ENCODE measurements at regions not wholly inside any gene's neighbourhood (a gene's known extent, or its start where the extent isn't known, plus 50 kb on each side); places are given as distances from the start of the nearest gene placed in this dataset.
"Not testable (repeated sequence)": the region's sequence is repeated elsewhere in the genome, so short reads cannot be mapped to it uniquely, and the experiment has no call there.

DNA sequence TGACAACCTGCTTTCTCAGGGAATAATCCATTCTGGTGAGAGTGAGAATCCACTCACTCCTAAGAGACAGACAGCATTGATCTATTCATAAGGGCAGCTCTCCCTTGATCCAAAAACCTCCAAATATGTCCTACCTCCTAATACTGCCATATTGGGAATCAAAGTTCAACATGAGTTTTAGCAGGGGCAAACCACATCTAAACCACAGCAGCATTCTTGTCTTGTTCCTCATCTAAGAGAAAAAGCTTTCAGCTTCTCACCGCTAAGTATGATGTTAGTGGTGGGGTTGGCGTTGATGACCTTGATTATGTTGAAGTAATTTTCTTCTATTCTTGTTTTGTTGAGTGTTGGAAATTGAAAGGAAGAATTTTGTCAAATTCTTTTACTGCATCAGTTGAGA, 69.6 kb downstream of the SERTM2 start:
- H3K4me1 ChIP-seq (ENCODE audit: insufficient read depth, low read length): no peaks in the 10 kb centered on the region
- no peak overlapping the region for H3K9ac ChIP-seq (ENCODE audit: low read depth, low read length)
- no peaks in the 10 kb centered on the region; the same call in 1 of the 2 replicates for H3K9me3 ChIP-seq (ENCODE audit: control insufficient read depth, insufficient read depth, low read length)
- peaks cover 3% of the 10 kb centered on the region; the same call in 1 of the 2 replicates for H3K36me3 ChIP-seq (ENCODE audit: insufficient read depth, low read length)

DNA sequence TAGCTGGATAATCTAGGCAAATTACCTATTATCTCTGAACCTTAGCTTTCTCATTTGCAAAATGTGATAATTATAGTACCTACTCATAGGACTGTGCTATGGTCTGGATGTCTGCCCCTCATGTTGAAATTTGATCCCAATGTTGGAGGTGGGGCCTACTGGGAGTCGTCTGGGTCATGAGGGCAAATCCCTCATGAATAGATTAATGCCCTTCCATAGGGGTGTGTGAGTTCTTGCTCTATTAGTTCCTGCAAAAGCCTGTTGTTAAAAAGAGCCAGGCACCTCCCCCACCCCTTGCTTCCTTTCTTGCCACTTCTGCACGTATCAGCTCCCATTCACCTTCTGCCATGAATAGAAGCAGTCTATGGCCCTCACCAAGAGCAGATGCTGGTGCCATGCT, 73.9 kb downstream of the SERTM2 start:
- Histone ChIP-seq H3K4me1 (ENCODE audit: insufficient read depth, low read length) (no peaks in the 10 kb centered on the region), H3K9ac (ENCODE audit: low read depth, low read length) (no peak overlapping the region), H3K36me3 (ENCODE audit: insufficient read depth, low read length) (peaks cover 3% of the 10 kb centered on the region), H3K9me3 (ENCODE audit: control insufficient read depth, insufficient read depth, low read length) (no peaks in the 10 kb centered on the region)

DNA sequence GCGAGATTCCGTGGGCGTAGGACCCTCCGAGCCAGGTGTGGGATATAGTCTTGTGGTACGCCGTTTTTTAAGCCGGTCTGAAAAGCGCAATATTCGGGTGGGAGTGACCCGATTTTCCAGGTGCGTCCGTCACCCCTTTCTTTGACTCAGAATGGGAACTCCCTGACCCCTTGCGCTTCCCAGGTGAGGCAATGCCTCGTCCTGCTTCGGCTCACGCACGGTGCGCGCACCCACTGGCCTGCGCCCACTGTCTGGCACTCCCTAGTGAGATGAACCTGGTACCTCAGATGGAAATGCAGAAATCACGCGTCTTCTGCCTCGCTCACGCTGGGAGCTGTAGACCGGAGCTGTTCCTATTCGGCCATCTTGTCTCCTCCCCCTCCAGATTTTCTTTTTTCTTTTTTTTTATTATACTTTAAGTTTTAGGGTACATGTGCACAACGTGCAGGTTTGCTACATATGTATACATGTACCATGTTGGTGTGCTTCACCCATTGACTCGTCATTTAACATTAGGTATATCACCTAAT, 83.0 kb downstream of the SERTM2 start:
- peaks cover 23% of the 10 kb centered on the region for H3K36me3 ChIP-seq (ENCODE audit: insufficient read depth, low read length)
- H3K4me1 ChIP-seq (ENCODE audit: insufficient read depth, low read length); H3K9me3 ChIP-seq (ENCODE audit: control insufficient read depth, insufficient read depth, low read length): not testable (repeated sequence)
- peak overlapping the region; percentile 58 for H3K9ac ChIP-seq (ENCODE audit: low read depth, low read length)

DNA sequence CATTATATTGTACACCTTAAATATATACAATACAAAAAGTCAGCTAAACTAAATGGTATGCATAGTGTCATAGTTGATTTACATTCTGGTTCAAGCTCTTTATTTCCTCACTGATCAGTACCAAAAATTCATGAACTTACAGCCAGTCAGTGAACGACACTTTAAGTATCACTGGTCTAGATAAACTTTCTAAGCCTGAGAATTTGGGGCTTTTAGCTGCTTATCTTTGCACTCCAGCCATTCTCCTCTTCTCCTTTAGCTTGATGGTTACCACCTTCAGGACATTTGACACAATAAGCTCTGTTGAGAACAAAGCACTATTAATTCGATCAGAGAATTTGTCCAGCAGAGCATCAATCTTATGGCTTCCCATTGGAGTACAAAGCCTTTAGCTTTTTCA, 83.0 kb upstream of the ALG13 start:
- Histone ChIP-seq H3K9ac (ENCODE audit: low read depth, low read length) (no peak overlapping the region), H3K9me3 (ENCODE audit: control insufficient read depth, insufficient read depth, low read length) (no peaks in the 10 kb centered on the region), H3K4me1 (ENCODE audit: insufficient read depth, low read length) (no peaks in the 10 kb centered on the region), H3K36me3 (ENCODE audit: insufficient read depth, low read length) (peaks cover 25% of the 10 kb centered on the region)

DNA sequence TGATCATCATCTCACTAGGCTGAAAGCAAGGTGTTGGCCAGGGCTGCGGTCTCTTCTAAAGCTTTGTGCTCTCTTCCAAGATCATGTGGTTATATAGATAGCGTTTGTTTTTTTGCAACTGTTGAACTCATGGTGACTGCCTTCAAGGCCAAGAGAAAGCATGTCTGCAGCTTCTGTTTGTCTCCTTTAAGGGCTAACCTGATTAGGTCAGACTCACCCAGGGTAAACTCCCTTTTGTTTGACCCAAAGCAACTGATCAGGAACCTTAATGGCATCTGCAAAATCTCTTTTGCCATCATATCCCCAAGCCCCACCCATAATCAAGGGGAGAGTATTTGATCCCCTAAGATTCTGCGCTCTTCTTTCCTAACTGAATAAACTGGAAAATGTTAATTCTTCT, 72.2 kb upstream of the ALG13 start:
- Histone ChIP-seq H3K9me3 (ENCODE audit: control insufficient read depth, insufficient read depth, low read length) (no peaks in the 10 kb centered on the region), H3K4me1 (ENCODE audit: insufficient read depth, low read length) (no peaks in the 10 kb centered on the region), H3K9ac (ENCODE audit: low read depth, low read length) (no peak overlapping the region), H3K36me3 (ENCODE audit: insufficient read depth, low read length) (peaks cover 12% of the 10 kb centered on the region)

DNA sequence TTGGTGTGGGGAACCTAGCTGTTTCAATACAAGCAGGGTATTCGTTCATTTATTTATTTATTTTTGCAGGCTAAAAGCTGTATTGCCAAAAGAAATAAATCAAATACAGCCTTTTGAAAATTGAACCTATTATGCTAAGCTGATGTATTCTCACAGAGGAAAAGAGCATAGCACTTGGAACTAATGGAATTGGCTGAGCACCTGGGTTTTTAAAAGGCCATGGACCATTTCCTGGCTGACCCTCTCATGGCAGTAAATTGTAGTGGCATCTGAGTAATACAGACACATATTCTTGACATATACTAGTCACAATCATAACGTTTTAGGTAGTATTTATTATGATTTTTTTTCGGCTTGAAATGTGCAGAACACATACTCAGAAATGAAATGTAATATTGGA, 71.8 kb upstream of the ALG13 start:
- Histone ChIP-seq H3K9me3 (ENCODE audit: control insufficient read depth, insufficient read depth, low read length) (no peaks in the 10 kb centered on the region), H3K9ac (ENCODE audit: low read depth, low read length) (no peak overlapping the region), H3K36me3 (ENCODE audit: insufficient read depth, low read length) (peaks cover 9% of the 10 kb centered on the region), H3K4me1 (ENCODE audit: insufficient read depth, low read length) (no peaks in the 10 kb centered on the region)

DNA sequence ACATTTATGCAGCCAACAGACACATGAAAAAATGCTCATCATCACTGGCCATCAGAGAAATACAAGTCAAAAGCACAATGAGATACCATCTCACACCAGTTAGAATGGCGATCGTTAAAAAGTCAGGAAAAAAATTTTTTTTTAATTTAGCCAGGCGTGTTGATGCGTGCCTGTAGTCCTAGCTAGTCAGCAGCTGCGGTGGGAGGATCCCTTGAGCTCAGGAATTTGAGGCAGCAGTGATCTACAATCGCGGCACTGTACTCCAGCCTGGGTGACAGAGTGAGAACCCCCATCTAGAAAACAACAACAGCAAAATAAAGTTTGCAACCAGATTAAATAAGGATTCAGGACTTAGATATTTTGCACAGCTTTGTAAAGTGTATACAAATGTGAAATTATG, 65.7 kb upstream of the ALG13 start:
- Histone ChIP-seq H3K9ac (ENCODE audit: low read depth, low read length) (no peak overlapping the region), H3K36me3 (ENCODE audit: insufficient read depth, low read length) (no peaks in the 10 kb centered on the region; the same call in 1 of the 2 replicates), H3K9me3 (ENCODE audit: control insufficient read depth, insufficient read depth, low read length) (no peaks in the 10 kb centered on the region), H3K4me1 (ENCODE audit: insufficient read depth, low read length) (no peaks in the 10 kb centered on the region)

DNA sequence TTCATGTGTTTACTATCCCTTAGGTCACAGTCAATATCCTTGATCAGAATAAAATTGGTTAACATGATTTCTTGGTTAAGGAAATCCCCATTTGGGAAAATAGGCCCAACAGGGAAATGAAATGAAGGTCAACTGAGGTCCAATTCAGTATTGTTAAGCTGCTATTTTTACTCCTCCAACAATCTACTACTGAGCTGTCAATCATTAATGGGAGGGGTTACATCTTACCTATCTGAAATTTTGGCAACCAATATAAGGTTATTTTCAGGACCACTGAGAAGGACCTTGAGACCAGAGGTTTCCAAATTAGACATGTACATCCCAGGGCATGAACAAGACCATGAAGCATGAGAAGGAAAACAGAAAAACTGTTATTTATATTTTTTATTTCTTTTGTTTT, 64.2 kb upstream of the ALG13 start:
- no peaks in the 10 kb centered on the region for H3K4me1 ChIP-seq (ENCODE audit: insufficient read depth, low read length)
- no peak overlapping the region for H3K9ac ChIP-seq (ENCODE audit: low read depth, low read length)
- H3K36me3 ChIP-seq (ENCODE audit: insufficient read depth, low read length): no peaks in the 10 kb centered on the region; the same call in 1 of the 2 replicates

DNA sequence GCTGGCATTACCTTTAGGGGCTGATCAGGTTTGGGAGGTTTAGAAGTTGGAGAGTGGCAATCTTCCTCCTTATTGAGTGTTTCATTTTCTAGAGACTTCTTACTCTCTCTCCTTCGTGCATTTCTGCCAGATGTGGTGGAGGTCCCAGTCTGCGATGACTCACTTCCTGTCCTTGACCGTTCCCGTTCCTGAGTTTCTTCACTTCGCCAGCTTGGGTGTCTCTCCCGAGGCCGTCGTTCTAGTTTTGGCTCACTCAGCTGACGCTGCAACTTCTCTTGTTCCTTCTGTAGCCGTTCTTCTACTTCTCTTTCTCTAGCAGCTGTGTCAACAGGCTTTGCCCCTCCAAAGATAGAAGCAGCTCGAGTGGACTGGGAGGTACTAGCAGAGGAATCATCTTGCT, 60.9 kb upstream of the ALG13 start:
- H3K9ac ChIP-seq (ENCODE audit: low read depth, low read length); H3K36me3 ChIP-seq (ENCODE audit: insufficient read depth, low read length); H3K9me3 ChIP-seq (ENCODE audit: control insufficient read depth, insufficient read depth, low read length); H3K4me1 ChIP-seq (ENCODE audit: insufficient read depth, low read length): not testable (repeated sequence)

More for the DNA sequence above, 64.2 kb upstream of the ALG13 start:
- H3K9me3 ChIP-seq (ENCODE audit: control insufficient read depth, insufficient read depth, low read length): no peaks in the 10 kb centered on the region

DNA sequence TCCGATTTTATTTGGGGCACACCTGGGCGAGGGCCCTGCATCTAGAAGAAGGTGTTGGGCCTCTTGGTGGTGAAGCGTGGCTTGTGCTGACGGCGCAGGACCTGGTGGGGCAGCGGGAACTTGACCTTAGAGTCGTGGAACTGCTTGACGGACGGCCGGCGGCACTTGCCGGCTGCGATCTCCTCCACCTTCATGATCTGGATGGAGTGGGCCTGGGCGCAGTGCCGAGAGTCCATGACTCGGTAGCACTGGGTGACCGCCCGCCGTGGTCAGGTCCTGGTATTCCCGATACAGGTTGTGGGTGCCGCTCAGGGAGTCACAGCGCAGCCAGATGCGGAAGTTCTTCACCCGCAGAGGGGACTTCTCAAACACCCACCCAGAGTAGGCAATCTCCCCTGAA, 56.8 kb upstream of the ALG13 start:
- Histone ChIP-seq H3K9me3 (ENCODE audit: control insufficient read depth, insufficient read depth, low read length) (no peaks in the 10 kb centered on the region), H3K9ac (ENCODE audit: low read depth, low read length) (no peak overlapping the region), H3K36me3 (ENCODE audit: insufficient read depth, low read length) (no peaks in the 10 kb centered on the region; the same call in 1 of the 2 replicates), H3K4me1 (ENCODE audit: insufficient read depth, low read length) (no peaks in the 10 kb centered on the region)

DNA sequence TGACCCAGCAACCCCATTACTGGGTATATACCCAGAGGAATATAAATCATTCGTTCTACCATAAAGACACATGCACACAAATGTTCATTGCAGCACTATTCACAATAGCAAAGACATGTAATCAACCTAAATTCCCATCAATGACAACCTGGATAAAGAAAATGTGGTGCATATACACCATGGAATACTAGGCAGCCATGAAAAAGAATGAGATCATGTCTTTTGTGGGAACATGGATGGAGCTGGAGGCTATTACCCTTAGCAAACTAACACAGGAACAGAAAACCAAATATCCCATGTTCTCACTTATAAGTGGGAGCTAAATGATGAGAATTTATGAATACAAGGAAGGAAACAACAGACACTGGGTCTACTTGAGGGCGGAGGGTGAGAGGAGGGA, 53.7 kb upstream of the ALG13 start:
- H3K36me3 ChIP-seq (ENCODE audit: insufficient read depth, low read length); H3K4me1 ChIP-seq (ENCODE audit: insufficient read depth, low read length); H3K9me3 ChIP-seq (ENCODE audit: control insufficient read depth, insufficient read depth, low read length); H3K9ac ChIP-seq (ENCODE audit: low read depth, low read length): not testable (repeated sequence)

All from ES-I3 (cell line).